Neural progenitor cell (in vitro differentiated cells): ENCODE measurements at regions not wholly inside any gene's neighbourhood (a gene's known extent, or its start where the extent isn't known, plus 50 kb on each side); places are given as distances from the start of the nearest gene placed in this dataset.

Experiments used
- CTCF ChIP-seq: fragments of 200-600 bp; sonication (generic); IDR thresholded peaks from 2 replicates; pipeline ENCODE4 v1.5.1; 2017; ENCODE audit warnings: antibody characterized with exemption, mild to moderate bottlenecking
- EZH2 ChIP-seq: fragments of 200-600 bp; sonication (generic); IDR thresholded peaks from 2 replicates; pipeline ENCODE4 v1.6.1; 2017; ENCODE audit warnings: antibody characterized with exemption, mild to moderate bottlenecking, moderate library complexity

GRCh38 chr14:21874167-21874566 is 200.5 kb upstream of the OR4E1 start:
- no peak for TF ChIP-seq CTCF
- no peak for TF ChIP-seq EZH2
